ENCODE measurements at regions not wholly inside any gene's neighbourhood (a gene's known extent, or its start where the extent isn't known, plus 50 kb on each side); places are given as distances from the start of the nearest gene placed in this dataset.

DNA sequence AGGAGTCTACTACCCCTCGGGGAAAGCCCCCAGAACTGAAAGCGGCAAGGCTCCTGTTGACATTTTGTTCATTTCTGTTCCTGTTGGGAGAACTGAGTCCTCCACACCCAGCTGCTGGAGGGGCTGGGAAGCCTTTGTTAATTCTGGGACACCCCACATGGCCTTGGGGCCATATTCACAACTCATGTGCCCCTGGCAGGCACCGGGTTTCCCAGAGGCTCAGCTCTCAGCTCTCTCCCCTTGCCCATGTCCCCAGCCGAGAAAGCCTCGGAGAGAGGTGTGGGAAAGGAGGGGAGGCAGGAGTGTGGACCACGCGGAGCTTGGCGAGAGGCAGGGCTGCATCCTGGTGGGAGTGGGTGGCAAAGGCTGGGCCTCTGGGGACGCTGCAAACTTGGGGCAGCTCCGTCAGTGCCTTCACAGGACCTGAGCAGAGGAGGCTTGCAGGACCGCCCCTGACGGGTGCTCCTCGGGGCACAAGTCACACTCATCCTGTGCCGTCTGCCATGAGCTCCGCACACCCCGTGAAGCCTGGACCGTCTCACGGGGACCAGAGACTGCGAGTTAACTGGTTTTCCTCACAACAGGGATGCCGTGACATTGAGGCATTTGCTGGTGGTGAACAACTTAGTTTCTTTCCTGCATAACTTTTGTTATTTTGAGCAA, 140.9 kb downstream of the DNAJB6 start:
- no peak for TF ChIP-seq CTCF (IDR thresholded peaks at IDR 0.05)
- TF ChIP-seq POLR2A (IDR thresholded peaks at IDR 0.05) = no peak

All from heart left ventricle (tissue), 13 donors.